GM13976 (cell line): ENCODE measurements at regions not wholly inside any gene's neighbourhood (a gene's known extent, or its start where the extent isn't known, plus 50 kb on each side); places are given as distances from the start of the nearest gene placed in this dataset.

Experiments
- DNase-seq: peaks from one replicate; pipeline ENCODE4 v3.0.0; 2012; ENCODE audit warnings: low spot score
- in situ Hi-C: fragments of 300-500 bp; cut with MboI; formaldehyde crosslinking; loops from one replicate; pipeline ENCODE4 v1.12.0; 2022; ENCODE audit warnings: low sequenced_read_pairs, mixed read lengths, inconsistent platforms; ENCODE audit not compliant: unreplicated experiment
- TF ChIP-seq, protein P1 (sequence below): IDR thresholded peaks from 2 replicates; pipeline ENCODE4 v1.5.1; 2012; ENCODE audit warnings: borderline replicate concordance, mild to moderate bottlenecking; ENCODE audit not compliant: insufficient read depth; ENCODE audit errors: extremely low read depth, missing control alignments, control extremely low read depth

- no peak for DNase-seq
- TF ChIP-seq, protein P1, sequence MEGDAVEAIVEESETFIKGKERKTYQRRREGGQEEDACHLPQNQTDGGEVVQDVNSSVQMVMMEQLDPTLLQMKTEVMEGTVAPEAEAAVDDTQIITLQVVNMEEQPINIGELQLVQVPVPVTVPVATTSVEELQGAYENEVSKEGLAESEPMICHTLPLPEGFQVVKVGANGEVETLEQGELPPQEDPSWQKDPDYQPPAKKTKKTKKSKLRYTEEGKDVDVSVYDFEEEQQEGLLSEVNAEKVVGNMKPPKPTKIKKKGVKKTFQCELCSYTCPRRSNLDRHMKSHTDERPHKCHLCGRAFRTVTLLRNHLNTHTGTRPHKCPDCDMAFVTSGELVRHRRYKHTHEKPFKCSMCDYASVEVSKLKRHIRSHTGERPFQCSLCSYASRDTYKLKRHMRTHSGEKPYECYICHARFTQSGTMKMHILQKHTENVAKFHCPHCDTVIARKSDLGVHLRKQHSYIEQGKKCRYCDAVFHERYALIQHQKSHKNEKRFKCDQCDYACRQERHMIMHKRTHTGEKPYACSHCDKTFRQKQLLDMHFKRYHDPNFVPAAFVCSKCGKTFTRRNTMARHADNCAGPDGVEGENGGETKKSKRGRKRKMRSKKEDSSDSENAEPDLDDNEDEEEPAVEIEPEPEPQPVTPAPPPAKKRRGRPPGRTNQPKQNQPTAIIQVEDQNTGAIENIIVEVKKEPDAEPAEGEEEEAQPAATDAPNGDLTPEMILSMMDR: no peak
- in situ Hi-C loops: no loop called here
Observed at GRCh38 chr14:37843954-37844607, 248.7 kb downstream of the TTC6 start.

GRCh38 chr14:37844614-37845013 lies 249.2 kb downstream of the TTC6 start:
- in situ Hi-C loops: no loop called here
- TF ChIP-seq, protein P1: no peak
- DNase-seq: no peak

- DNase-seq: no peak
- in situ Hi-C loops: no loop called here
- TF ChIP-seq, protein P1: no peak
Observed at GRCh38 chr14:37848985-37849621, 253.7 kb downstream of the TTC6 start.

DNA sequence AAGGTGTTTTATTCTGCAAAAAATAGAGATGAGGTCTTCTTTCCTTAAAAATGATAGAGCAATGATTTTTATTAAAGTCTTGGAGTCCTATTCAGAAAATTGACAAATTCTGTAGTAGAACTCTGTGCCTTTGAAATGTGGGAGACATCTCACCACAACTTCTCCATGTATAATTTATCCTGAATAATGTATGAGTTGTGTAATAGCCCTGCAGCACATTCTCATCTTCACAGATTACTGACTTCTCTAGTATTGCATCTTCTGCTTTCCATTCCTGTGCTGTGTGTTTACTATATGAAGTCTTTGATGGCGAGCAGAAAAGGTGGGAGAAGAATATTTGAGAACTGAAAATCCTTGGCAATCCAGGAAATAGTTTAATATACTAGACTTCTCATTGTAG lies 255.6 kb downstream of the TTC6 start:
- DNase-seq: no peak
- in situ Hi-C loops: loop anchor here (25.0 kb wide), 1 partner anchor 614 kb away; no protein-coding TSS in a partner anchor
- TF ChIP-seq, protein P1: no peak

DNA sequence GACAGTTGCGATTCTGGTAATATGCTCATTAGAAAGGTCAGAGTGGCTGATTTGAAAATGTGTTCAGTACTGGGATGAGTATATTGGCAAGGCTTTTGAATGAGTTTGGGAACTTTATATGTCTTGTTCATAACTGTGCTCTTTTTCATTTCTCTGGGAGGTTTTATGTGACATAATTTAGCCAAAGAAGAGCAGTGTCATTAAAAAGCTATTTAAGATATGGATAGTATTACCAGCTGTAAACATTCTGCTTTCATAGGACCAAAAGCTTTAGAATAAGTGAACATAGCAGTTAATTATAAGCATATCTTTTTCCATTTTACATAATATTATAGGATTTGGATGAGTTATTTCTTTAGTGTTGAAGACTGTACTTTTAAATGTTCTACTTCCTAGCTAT lies 260.4 kb downstream of the TTC6 start:
- no peak for DNase-seq
- in situ Hi-C loops: loop anchor here (25.0 kb wide), 1 partner anchor 619 kb away; no protein-coding TSS in a partner anchor
- TF ChIP-seq, protein P1: no peak

- in situ Hi-C loops: loop anchor here (25.0 kb wide), 1 partner anchor 621 kb away; no protein-coding TSS in a partner anchor
- no peak for DNase-seq
- TF ChIP-seq, protein P1: no peak
Observed at GRCh38 chr14:37857774-37858266, 262.4 kb downstream of the TTC6 start.
